HG03095 (cell line): ENCODE measurements at regions not wholly inside any gene's neighbourhood (a gene's known extent, or its start where the extent isn't known, plus 50 kb on each side); places are given as distances from the start of the nearest gene placed in this dataset.

Source experiments
- ATAC-seq: cut with Tn5 transposase; IDR thresholded peaks from one replicate; pipeline ENCODE4 v1.9.1; 2021; ENCODE audit warnings: moderate library complexity; ENCODE audit not compliant: unreplicated experiment

DNA sequence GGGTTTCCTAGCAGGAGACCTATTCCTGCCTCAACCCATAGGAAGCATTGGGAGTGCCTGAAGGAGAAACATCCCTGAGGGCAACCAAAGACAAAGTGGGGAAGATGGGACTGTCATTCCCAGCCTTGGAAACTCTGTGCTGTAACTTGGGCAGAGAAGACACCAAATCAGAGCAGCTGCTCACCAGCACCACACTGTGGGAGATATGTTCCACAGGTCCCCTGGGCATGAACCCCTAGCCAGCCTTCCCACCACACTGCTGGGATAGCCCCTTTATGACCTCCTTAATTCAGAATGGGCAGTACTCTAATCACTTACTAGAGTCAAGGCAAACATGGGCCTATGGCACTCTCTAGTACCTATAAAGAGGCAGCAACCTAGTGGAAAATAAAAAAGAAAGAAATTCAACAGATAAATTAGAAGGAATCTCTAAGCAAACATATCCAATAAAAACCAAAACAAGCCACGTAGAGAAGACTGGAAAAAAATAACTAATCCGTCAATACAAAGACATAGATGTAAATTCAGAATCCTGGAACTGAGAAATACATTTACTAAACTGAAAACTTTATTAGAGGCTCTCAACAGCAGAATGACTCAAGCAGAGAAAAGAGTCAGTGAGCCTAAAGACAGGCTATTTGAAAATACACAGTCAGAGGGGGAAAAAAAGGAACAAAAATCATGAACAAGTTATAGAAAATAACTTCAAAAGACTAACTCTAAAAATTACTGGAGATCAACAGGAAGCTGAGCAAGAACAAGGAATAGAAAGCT lies 878.4 kb upstream of the FRG1 start:
- no peak for ATAC-seq

DNA sequence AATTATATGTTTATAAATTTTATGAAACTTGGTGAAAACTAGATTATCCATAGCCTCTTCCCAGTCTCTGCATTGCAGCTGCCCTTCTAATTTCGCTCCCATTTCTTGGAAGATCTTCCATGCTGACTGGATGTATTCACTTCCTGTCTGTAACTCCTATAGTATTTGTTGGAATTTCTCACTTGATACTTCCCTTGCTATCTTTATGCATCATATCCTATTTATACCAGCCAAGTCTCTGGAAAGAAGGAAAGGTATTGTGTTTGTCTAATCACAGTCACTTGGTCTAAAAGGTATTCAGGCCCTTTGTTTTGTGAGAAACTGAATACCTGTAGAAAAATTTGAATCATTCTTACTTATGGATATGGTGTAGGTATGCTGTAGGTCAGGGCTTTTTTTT lies 870.9 kb upstream of the FRG1 start:
- ATAC-seq = no peak

DNA sequence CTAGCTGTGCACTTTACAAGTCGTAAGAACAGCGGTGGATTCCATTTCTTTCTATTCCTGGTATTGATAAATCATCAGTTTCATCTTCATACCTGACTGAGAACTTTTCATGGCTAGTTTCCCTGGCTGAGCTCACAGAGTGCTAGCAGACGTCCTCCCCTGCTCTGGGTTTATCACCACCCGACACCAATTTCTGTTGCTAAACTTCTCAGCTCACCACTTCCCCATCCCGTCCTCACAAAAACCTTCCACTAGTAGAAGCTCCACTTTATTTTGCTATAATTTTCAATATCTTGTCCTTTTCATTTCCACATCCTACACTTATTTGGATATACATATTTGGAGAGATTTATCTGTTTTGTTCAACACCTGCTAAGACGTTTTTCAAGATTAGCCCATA lies 869.4 kb upstream of the FRG1 start:
- ATAC-seq = no peak

DNA sequence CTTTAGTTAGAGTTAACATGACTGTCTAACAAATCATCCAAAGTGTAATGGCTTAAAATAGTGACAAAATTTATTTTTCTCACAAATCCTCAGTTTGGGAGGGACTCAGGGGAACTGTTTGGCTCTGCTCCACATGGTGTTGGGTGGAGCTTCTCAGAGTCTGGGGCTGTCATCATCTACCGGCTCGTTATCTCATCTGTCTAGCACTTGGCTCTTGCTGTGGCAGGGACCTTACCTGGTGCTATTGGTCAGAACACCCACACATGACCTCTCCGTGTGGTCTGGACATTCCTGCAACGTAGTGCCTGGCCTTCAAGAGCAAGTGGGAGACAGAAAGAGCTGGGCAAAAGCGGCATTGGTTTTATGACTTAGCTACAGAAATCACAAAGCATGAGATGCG lies 866.9 kb upstream of the FRG1 start:
- ATAC-seq = no peak

DNA sequence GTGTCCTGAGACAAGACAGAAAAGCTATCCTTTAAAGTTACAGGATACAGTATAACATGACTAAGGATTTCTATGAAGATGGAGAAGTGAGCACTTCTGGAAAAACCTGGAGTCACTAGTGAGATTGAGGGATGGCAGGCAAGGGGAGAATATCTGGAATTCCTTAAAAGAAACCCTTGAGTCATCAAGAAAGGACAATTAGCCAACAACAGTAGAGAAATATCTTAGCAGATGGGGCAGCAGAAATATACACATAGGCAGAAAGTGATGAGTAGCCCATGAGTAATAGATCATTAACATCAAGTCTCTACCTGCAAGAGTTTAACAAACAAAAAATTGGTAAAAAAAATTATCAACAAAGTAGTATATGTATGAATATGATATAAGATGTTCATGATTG lies 858.8 kb upstream of the FRG1 start:
- no peak for ATAC-seq

DNA sequence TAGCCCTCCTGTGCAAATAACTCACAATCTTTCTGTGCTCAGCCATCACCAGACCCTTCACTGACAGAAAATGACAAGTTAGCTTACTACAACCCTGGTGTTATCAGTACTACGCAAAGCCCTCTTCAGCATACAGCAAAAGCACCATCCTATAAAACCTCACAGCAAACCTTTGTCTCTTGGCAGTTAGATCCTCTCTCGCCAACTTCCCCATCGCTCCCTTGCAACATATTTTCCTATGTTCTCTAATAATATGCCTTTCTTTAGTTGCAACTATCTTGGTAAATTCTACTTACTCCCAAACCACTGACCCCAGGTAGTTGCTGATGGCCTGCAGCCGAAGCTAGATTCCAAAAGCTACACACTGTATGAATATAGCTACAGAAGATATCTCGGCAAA lies 856.9 kb upstream of the FRG1 start:
- no peak for ATAC-seq

DNA sequence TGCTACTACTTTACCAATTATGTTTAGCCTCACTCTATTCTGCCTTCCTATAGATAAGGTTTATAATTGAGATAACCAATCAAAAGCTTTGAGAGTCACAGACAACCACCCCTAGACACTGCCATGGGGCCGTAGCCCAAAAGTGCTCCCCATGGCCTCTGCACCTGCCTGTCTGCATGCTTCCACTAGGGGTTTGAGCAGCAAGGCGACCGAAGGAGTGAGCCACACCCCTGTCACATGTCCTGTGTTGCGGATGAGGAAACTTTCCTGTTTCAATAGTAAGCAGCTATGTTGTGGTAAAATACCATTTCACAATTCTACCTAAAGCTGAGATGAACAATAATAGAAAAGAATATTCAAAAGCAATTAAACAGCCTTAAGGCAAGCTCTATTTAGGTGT lies 856.0 kb upstream of the FRG1 start:
- ATAC-seq = no peak

DNA sequence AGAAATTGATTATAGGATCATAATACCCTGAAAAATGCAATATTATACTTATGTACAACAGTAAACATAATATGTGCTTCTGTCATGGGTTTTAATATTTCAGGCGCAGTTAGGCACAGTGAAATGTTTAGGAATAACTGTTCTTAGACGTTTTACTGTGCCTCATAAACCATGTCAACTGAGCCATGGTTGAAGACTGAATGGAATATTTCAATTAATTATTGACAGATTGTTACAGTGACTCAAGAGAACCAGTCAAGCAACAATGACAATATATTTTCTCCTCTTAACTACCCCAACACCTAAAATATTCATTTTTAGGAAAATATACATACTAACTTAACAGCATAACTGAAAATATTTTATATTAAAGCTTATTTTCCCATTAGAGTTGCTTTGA lies 852.7 kb upstream of the FRG1 start:
- no peak for ATAC-seq

DNA sequence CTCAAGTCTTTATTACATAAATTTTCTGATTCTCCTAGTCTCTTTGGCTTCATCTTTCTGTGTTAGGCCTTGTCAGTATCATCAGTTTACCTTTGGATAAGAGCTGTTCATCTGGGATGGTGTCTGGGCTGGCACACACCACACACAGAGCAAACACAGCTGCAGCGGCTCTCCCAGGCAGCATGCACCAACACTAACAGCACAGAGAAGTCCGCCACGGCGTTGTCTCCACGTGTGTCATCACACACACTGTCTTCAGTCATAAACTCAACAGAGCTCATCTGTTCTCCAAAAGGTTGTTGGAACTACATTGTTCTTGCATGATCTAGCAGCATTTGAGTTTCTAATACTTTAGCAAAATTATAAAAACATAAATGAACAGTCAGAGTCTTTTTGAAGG lies 851.9 kb upstream of the FRG1 start:
- ATAC-seq = no peak

DNA sequence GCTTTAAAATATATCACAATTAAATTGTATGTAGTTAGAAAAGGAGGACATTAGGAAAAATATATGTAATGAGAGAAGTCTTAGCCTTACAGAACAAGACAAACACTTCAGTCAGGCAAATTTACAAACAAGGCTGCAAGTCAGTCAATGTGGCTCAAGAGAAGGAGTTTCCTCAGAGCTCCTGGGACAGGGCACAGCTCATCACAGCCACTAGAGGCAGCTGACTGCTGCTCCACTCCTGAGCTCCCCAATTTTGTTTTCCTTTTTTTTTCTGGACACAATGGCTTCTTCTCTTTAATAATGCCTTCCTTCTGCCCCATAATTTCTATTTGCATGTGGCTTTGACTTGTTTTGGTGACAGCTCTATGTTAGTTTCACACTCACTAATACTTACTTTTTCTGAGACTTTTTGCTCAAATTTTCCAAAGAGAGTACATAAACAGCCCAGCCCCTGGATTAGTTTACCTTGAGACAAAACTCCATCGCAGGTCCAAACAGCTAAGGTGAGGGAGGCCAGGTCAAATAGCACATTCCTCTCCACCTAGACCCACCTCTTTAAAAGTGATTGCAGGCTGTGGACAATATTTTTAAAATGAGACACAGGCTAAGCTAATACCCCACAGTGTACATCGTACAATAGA lies 850.4 kb upstream of the FRG1 start:
- no peak for ATAC-seq

DNA sequence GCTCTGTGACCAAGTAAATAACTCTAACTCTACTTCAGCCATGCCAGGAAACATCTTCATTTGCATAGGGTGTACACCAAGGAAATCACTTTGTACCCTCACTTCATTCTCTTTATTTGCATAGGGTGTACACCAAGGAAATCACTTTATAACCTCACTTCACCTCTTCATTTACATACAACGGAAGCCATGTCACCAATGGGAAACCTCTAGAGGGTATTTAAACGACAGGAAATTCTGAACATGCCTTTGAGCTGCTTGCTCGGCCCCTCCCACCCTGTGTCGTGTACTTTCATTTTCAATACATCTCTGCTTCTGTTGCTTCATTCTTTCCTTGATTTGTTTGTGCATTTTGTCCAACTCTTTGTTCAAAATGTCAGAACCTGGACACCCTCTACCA lies 848.1 kb upstream of the FRG1 start:
- no peak for ATAC-seq

DNA sequence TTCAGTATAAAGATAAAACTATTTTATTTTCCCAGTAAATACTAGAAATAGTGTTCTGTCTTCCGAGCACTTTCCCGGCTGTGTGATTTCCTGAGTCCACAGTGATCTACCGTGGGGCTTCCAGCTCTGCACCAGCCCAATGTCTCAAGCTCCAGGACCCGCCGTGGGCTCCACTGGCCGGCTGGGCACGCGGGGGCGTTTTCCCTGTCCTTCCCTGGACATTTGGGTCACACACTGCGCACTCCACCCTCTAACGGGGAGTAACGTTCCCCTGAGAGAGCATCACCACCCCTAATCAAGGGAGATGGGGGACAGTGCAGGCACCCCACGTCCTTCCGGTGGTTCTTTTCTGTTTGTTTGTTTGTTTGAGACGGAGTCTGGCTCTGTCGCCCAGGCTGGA lies 844.6 kb upstream of the FRG1 start:
- no peak for ATAC-seq

DNA sequence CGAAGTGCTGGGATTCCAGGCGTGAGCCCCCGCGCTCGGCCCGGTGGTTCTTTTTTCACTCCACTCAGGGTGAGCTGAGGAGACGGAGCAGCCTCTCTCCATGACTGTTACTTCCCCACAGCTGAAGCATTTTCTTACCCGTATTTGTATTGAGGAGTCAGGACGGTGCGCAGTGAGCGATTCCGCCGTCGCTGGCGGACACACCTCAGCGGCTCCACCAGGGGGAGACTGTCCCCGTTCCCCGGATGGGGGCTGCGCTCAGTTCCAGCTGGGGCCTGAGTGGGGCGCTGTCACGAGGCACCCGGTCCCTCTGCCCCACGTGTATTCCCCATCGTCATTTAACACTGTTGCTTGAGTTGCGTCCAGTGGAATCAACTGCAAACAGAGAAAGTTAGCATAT lies 844.0 kb upstream of the FRG1 start:
- ATAC-seq = no peak

DNA sequence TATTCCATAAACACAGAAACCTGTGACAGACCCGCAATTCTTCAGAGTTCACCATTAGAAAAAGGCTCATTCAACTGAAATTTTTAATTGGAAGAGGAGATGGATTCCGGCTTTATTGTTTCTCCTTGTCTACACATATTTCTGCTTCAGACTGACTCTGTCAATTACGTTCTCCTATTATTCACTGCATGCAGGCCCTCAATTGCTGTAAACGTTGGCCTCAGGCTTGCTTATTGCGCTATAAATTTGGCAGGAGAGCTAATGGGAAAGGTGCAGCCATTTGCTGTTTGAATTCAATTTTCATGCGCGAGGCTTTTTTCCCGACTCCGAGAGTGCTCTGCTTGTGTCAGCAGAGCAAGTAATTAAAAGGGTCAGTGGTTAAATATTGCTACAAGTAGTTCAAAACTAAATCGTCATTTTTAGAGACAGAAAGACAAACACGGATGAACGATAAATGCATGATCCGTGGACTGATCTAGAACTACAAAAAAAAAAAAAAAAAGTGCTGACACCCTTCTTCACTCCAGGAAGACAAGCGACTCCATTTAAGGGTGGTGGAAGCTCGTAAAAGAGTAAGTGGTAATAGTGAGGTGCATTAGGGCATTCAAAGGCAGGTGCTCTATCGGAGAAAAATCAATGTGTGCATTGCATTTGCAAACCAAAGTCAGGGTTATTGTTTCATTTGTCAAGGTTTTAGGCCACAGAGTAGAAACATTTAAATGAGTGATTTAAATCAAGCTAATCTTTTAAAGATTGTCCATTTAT lies 841.6 kb upstream of the FRG1 start:
- no peak for ATAC-seq

DNA sequence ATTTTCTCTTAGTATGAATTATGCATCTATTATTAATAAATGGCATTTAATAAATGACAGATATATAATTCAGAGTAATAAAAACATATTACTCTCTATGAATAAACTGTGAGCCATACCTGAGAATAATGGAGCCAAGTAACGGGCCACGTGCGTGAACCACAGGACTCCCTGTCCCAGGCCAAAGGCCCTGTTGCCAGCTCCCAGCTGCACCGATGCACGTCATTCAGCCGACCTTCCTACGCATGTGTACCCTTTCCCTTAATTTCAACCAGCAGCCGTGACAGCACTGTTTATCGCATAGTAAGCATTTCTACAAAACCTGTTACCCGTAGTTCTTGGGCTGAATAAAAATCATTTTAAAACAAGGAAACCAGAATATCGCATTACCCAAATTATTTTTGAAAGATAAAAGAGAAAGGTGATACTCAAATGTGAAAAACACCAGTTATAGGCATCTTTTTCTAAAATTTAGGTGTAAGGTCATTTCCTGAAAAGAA lies 827.2 kb upstream of the FRG1 start:
- ATAC-seq = no peak

DNA sequence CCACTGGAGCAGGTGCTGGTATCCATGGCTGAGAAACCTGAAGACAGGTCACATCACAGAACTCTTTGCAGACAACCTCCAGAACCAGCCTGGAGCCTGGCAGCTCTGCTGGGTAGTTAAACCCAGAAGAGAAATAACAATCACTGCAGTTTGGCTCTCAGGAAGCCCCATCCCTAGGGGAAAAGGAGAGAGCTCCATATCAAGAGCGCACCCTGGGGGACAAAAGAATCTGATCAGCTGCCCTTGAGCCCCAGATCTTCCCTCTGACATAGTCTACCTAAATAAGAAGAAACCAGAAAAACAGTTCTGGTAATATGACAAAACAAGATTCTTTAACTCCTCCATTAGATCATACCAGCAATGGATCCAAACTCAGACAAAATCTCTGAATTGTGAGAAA lies 823.2 kb upstream of the FRG1 start:
- no peak for ATAC-seq

DNA sequence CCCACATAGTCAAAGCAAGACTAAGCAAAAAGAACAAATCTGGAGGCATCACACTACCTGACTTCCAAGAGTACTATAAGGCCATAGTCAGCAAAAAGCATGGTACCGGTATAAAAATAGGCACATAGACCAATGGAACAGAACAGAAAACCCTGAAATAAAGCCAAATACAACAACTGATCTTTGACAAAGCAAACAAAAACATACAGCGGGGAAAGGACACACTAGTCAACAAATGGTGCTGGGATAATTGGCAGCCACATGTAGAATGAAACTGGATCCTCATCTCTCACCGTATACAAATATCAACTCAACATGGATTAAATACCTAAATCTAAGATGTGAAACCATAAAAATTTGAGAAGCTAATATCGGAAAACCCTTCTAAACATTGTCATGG lies 819.3 kb upstream of the FRG1 start:
- ATAC-seq = no peak

DNA sequence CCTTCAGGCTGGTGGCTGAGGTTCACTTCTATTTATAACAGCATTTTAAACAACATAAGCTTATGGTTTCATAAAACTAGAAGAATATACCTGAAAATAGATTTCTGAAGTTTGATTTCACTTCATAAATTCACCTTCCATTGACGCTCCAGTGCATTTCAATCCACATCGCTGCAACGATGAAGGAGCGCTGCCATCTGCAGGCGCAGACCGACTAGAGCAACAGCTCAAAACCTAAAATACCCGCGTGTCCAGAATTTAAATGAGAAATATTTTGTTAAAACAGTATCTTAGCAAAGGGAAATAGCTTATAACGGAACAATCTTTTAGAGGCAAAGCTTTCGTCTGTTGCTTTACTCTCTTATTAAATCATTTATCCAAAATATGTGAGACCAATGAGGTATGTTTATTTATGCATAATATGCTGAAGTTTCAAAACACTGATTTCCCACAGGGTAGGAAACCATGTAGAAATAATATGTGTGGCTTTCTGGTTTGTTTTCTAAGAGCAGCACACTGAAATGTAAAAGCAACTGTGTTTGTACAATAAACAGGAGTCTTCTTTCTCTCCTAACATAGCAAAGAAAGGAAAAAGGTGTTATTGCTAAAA lies 816.4 kb upstream of the FRG1 start:
- no peak for ATAC-seq

DNA sequence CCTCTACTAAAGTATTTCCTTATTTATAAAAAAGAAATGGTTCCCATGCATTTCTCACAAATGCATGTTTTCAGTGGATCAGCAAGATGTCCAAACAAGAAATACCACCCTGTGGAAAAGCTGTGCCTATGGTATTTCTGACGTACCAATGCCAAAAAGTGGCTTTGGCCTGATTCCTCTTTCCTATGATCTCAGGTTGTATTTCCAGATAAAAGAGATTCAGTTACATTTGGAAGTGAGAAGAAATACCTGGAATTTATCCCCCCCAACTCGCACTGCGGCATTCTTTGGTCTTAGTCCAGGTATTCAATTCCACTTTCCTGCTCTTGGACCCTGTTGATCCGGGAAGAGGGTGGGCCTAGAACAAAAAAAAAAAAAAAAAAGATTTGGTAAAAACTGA lies 815.9 kb upstream of the FRG1 start:
- no peak for ATAC-seq

DNA sequence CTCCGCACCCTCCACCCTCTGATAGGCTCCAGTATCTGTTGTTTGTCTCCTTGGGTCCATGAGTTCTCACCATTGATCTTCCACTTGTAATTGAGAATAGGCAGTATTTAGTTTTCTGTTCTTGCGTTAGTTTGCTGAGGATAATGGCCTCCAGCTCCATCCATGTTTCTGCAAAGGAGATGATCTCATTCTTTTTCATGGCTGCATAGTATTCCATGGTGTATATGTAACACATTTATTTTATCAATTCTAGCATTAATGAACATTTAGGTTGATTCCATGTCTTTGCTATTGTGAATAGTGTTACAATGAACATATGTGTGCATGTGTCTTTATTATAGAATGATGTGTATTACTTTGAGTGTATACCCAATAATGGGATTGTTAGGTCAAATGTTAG lies 814.6 kb upstream of the FRG1 start:
- ATAC-seq = no peak

DNA sequence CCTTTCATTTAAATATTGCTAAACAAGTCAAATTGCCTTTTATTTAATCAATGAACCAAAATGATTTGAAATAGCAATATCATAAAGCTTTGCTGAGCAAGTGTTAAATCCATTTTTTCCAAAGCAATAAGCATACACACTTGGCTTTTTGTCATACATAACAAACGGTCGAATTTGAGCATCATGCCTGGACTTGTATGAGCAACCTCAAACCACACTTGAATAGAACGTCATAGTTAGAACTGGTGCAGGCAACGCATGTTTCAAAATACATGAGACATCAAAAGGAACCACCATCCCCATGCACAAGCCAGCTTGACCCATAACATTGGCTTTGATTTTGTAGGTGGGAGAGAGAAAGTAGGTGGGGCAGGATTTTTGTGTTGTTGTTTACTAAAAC lies 812.3 kb upstream of the FRG1 start:
- ATAC-seq = no peak
